HL-60 (cell line): ENCODE measurements at regions not wholly inside any gene's neighbourhood (a gene's known extent, or its start where the extent isn't known, plus 50 kb on each side); places are given as distances from the start of the nearest gene placed in this dataset.
"Not testable (repeated sequence)": the region's sequence is repeated elsewhere in the genome, so short reads cannot be mapped to it uniquely, and the experiment has no call there.

Experiments used
- DNase-seq, 2 experiments: peaks; one replicate each; pipeline ENCODE4 v3.0.0-alpha.2; 2010 to 2020; ENCODE audit warnings: low read depth in 1 of 2, low spot score in 1 of 2
- H3K27ac ChIP-seq: fragments of 250-450 bp; sonication (Bioruptor Pico); replicated peaks from 2 replicates; pipeline ENCODE4 v1.5.1; 2020; ENCODE audit warnings: mild to moderate bottlenecking, moderate library complexity
- H3K27me3 ChIP-seq: fragments of 250-450 bp; sonication (Bioruptor Pico); 2 replicates; pipeline ENCODE4 v1.5.1; 2021; ENCODE audit warnings: mild to moderate bottlenecking, moderate library complexity; ENCODE audit not compliant: insufficient read depth, poor library complexity, severe bottlenecking
- H3K4me3 ChIP-seq: replicated peaks from 2 replicates; pipeline ENCODE4 v1.5.1; 2011; ENCODE audit warnings: mild to moderate bottlenecking, control low read depth, low read length; ENCODE audit not compliant: insufficient read depth
- GABPA ChIP-seq: IDR thresholded peaks from 2 replicates; pipeline ENCODE4 v1.6.1; 2012; ENCODE audit warnings: low read depth
- POLR2AphosphoS5 ChIP-seq: IDR thresholded peaks from 2 replicates; pipeline ENCODE4 v1.6.1; 2012; ENCODE audit warnings: low read depth
- REST ChIP-seq: IDR thresholded peaks from 2 replicates; pipeline ENCODE4 v1.6.1; 2012; ENCODE audit warnings: low read depth; ENCODE audit not compliant: insufficient replicate concordance
- SPI1 ChIP-seq: IDR thresholded peaks from 2 replicates; pipeline ENCODE4 v1.6.1; 2012; ENCODE audit warnings: low read depth, mild to moderate bottlenecking, borderline replicate concordance
- TF ChIP-seq, protein P1 (sequence below): IDR thresholded peaks from one replicate; pipeline ENCODE4 v1.5.1; 2011; ENCODE audit warnings: low read length, control low read depth, inconsistent platforms; ENCODE audit not compliant: insufficient read depth

GRCh38 chr20:30815577-30816181 lies 441.8 kb upstream of the DEFB115 start:
- no peak for DNase-seq
- H3K27me3 ChIP-seq = no peaks in the 10 kb centered on the region
- no peak overlapping the region for H3K27ac ChIP-seq
- H3K4me3 ChIP-seq = no peak overlapping the region
- TF ChIP-seq SPI1 (no peak), GABPA (no peak), REST (no peak), POLR2AphosphoS5 (no peak)
- TF ChIP-seq, protein P1, sequence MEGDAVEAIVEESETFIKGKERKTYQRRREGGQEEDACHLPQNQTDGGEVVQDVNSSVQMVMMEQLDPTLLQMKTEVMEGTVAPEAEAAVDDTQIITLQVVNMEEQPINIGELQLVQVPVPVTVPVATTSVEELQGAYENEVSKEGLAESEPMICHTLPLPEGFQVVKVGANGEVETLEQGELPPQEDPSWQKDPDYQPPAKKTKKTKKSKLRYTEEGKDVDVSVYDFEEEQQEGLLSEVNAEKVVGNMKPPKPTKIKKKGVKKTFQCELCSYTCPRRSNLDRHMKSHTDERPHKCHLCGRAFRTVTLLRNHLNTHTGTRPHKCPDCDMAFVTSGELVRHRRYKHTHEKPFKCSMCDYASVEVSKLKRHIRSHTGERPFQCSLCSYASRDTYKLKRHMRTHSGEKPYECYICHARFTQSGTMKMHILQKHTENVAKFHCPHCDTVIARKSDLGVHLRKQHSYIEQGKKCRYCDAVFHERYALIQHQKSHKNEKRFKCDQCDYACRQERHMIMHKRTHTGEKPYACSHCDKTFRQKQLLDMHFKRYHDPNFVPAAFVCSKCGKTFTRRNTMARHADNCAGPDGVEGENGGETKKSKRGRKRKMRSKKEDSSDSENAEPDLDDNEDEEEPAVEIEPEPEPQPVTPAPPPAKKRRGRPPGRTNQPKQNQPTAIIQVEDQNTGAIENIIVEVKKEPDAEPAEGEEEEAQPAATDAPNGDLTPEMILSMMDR = no peak

DNA sequence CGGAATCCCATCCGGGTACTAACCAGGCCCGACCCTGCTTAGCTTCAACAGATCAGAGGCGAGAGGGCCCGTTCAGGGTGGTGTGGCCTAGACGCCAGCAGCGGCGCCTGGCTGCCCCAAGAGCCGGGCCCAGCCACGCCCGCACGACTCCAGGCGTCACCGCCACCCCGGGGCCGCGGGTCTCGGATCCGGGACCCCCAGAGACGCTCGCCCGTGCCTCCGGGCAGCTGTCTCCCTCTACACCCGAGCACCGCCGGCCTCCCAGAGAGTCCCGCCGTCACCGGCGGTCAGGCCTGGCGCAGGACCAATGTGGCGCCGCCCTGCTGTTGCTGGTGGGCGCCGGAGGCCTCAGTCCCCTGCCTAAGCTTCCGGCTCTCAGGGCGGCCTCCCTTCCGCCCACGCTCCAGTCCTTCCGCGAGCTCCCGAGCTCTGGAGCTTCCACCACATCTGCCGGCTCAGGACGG lies 441.2 kb upstream of the DEFB115 start:
- no peak overlapping the region for H3K27ac ChIP-seq
- no peak for DNase-seq
- no peaks in the 10 kb centered on the region for H3K27me3 ChIP-seq
- H3K4me3 ChIP-seq = no peak overlapping the region
- TF ChIP-seq REST (no peak), SPI1 (no peak), GABPA (no peak), POLR2AphosphoS5 (no peak)
- TF ChIP-seq, protein P1 = no peak

GRCh38 chr20:30821615-30822014 lies 435.8 kb upstream of the DEFB115 start:
- H3K27me3 ChIP-seq, H3K4me3 ChIP-seq, DNase-seq, H3K27ac ChIP-seq: not testable (repeated sequence)

- not testable (repeated sequence) for DNase-seq, H3K4me3 ChIP-seq, H3K27me3 ChIP-seq, H3K27ac ChIP-seq
These were observed 432.8 kb upstream of the DEFB115 start for GRCh38 chr20:30824666-30825065.

- DNase-seq, H3K27me3 ChIP-seq: not testable (repeated sequence)
These were observed 411.5 kb upstream of the DEFB115 start for GRCh38 chr20:30845923-30846322.

GRCh38 chr20:30868271-30868670 lies 389.2 kb upstream of the DEFB115 start:
- not testable (repeated sequence) for H3K4me3 ChIP-seq, DNase-seq, H3K27me3 ChIP-seq, H3K27ac ChIP-seq

More at GRCh38 chr20:30845923-30846322, 411.5 kb upstream of the DEFB115 start:
- not testable (repeated sequence) for H3K27ac ChIP-seq, H3K4me3 ChIP-seq

DNA sequence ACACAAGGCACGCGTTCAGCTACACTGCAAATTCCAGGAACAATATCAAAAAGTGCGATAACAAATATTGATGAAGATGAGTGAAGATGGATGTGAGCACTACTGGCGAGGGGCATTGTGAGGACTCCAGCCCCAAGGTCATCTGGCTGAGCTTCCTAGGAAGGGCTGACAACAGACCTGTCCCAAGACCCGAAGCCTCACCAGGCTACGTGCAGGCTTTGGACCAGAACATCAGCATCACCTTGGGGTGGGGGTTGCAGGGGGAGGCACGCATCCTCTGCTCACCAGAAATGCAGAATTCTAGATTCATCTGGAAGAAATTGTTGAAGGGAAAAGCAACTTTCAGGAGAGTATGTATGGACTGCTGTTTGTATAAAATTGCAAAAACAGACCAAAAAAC lies 386.3 kb upstream of the DEFB115 start:
- not testable (repeated sequence) for H3K4me3 ChIP-seq, DNase-seq, H3K27me3 ChIP-seq, H3K27ac ChIP-seq

- H3K27me3 ChIP-seq, DNase-seq, H3K27ac ChIP-seq, H3K4me3 ChIP-seq: not testable (repeated sequence)
These were observed 385.2 kb upstream of the DEFB115 start for GRCh38 chr20:30872252-30872651.

DNA sequence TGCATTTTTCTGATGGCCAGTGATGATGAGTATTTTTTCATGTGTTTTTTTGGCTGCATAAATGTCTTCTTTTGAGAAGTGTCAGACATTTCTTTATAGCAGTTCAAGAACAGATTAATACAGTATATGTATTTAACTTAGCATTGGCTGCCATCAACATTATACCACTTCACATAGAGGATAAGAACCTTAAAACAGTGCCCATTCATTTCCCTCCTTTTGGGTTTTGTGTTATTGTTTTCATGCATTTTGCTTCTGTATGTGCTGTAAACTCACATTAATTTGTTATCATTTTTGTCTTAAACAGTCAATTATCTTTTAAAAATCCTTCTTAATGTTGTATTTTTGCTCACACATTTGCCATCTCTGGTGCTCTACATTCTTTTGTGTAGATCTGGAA lies 381.6 kb upstream of the DEFB115 start:
- H3K27ac ChIP-seq, H3K4me3 ChIP-seq, DNase-seq, H3K27me3 ChIP-seq: not testable (repeated sequence)
